NT2/D1 (cell line): ENCODE measurements at regions not wholly inside any gene's neighbourhood (a gene's known extent, or its start where the extent isn't known, plus 50 kb on each side); places are given as distances from the start of the nearest gene placed in this dataset.

Source experiments
- YY1 ChIP-seq: IDR thresholded peaks from 2 replicates; pipeline ENCODE4 v1.6.1; 2011; ENCODE audit not compliant: insufficient read length, insufficient read depth
- ZNF274 ChIP-seq: IDR thresholded peaks from 2 replicates; pipeline ENCODE4 v1.6.1; 2011; ENCODE audit warnings: mild to moderate bottlenecking, low read depth, low read length

DNA sequence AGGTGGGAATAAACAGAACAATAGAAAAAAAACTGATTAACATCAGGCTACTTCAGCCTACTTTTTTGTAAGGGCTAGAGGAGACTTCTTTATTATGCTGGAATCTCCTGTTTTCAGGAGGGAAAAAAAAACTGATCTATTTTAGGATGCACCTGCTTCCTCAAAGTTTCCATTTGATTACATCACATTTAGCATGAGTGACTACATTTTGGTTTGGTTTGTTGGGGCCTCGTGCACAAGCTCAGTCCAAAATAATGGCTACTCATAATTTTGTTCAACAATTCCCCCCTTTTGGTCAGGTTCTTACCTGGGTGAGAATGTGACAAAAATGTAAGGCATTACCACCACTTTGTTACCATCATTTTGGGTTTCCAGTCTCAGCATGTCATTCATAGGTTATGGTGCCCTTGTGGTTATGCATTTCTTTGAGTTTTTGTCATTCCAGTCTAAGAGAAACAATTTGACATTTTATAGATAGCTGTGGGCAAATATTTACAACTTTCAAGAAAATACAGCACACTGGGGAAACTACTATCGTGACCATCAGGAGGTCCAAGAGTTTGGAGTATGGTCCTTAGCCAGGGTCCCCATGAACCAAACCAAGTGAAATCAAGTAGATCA is 93.6 kb upstream of the ATP11B start:
- TF ChIP-seq ZNF274 (no peak), YY1 (no peak)
